HEK293 (cell line): ENCODE measurements at regions not wholly inside any gene's neighbourhood (a gene's known extent, or its start where the extent isn't known, plus 50 kb on each side); places are given as distances from the start of the nearest gene placed in this dataset.

Source experiments
- CTCF ChIA-PET: fragments of 350-600 bp; formaldehyde crosslinking; extraction: SDS; loops from one replicate; lab custom pipeline; 2021; ENCODE audit warnings: antibody characterized with exemption; lab: Yijun Ruan, JAX
- POLR2A ChIA-PET: fragments of 300-600 bp; formaldehyde crosslinking; extraction: SDS; loops from one replicate; lab custom pipeline; 2020; ENCODE audit warnings: antibody characterized with exemption, inconsistent platforms; lab: Yijun Ruan, JAX
- H3K27ac ChIP-seq: fragments of 200-500 bp; sonication (Bioruptor generic); 2 replicates; pipeline ENCODE4 v1.5.1; 2014; ENCODE audit warnings: low read depth, low read length, control low read depth, inconsistent platforms; ENCODE audit errors: extremely low read depth
- H3K36me3 ChIP-seq, 2 experiments: fragments of 200-500 bp in 1 of 2; sonication (Bioruptor generic) in 1 of 2; 1 replicate in 1 of 2; 2 replicates in 1 of 2; pipeline ENCODE4 v1.5.1; 2014 to 2017; ENCODE audit warnings: inconsistent platforms in 2 of 2, low read length in 2 of 2; ENCODE audit not compliant: control insufficient read depth in 2 of 2, insufficient read depth in 1 of 2
- H3K4me1 ChIP-seq: fragments of 200-500 bp; sonication (Bioruptor generic); 2 replicates; pipeline ENCODE4 v1.5.1; 2014; ENCODE audit warnings: mild to moderate bottlenecking, low read length, inconsistent platforms; ENCODE audit not compliant: control insufficient read depth, insufficient read depth
- H3K4me3 ChIP-seq: 2 replicates; pipeline ENCODE4 v1.5.1; 2011; ENCODE audit warnings: low read depth, mild to moderate bottlenecking, control low read depth, low read length, moderate library complexity
- H3K9me3 ChIP-seq: fragments of 200-500 bp; sonication (Bioruptor generic); 2 replicates; pipeline ENCODE4 v1.5.1; 2014; ENCODE audit warnings: low read depth, low read length, inconsistent platforms; ENCODE audit not compliant: control insufficient read depth, insufficient read depth
- HOXA7 ChIP-seq: sonication (generic); formaldehyde crosslinking; IDR thresholded peaks from 2 replicates; pipeline ENCODE4 v1.8.1; 2022; ENCODE audit warnings: missing genetic modification reagents, borderline replicate concordance
- IKZF3 ChIP-seq: fragments of 450-650 bp; IDR thresholded peaks from 2 replicates; pipeline ENCODE4 v1.5.0; 2018; ENCODE audit warnings: missing biosample characterization, mild to moderate bottlenecking, missing genetic modification characterization, moderate library complexity
- KLF16 ChIP-seq: fragments of 450-650 bp; formaldehyde crosslinking; IDR thresholded peaks from 2 replicates; pipeline ENCODE4 v1.5.1; 2017; ENCODE audit warnings: missing biosample characterization, missing genetic modification characterization
- PRDM4 ChIP-seq: fragments of 450-650 bp; formaldehyde crosslinking; IDR thresholded peaks from 2 replicates; pipeline ENCODE4 v1.5.1; 2017; ENCODE audit warnings: missing biosample characterization, missing genetic modification characterization
- SCRT2 ChIP-seq: fragments of 450-650 bp; formaldehyde crosslinking; IDR thresholded peaks from 2 replicates; pipeline ENCODE4 v1.5.1; 2016; ENCODE audit warnings: missing biosample characterization, missing genetic modification characterization
- ZBTB17 ChIP-seq: fragments of 450-650 bp; formaldehyde crosslinking; IDR thresholded peaks from 2 replicates; pipeline ENCODE4 v1.5.1; 2016; ENCODE audit warnings: missing biosample characterization, missing genetic modification characterization
- ZBTB26 ChIP-seq: fragments of 450-650 bp; formaldehyde crosslinking; optimal IDR thresholded peaks from 2 replicates; pipeline ENCODE3; 2016; ENCODE audit warnings: missing biosample characterization, mild to moderate bottlenecking, missing genetic modification characterization
- ZBTB8A ChIP-seq: fragments of 450-650 bp; formaldehyde crosslinking; IDR thresholded peaks from 2 replicates; pipeline ENCODE4 v1.5.1; 2016; ENCODE audit warnings: missing biosample characterization, missing genetic modification characterization
- ZNF114 ChIP-seq: fragments of 450-650 bp; formaldehyde crosslinking; IDR thresholded peaks from 2 replicates; pipeline ENCODE4 v1.5.0; 2017; ENCODE audit warnings: missing biosample characterization, missing genetic modification characterization
- ZNF140 ChIP-seq: fragments of 450-650 bp; formaldehyde crosslinking; IDR thresholded peaks from 2 replicates; pipeline ENCODE4 v1.5.1; 2016; ENCODE audit warnings: missing biosample characterization, missing genetic modification characterization
- ZNF202 ChIP-seq: fragments of 450-650 bp; formaldehyde crosslinking; IDR thresholded peaks from 2 replicates; pipeline ENCODE4 v1.5.1; 2016; ENCODE audit warnings: missing biosample characterization, missing genetic modification characterization, borderline replicate concordance
- ZNF311 ChIP-seq: fragments of 450-650 bp; formaldehyde crosslinking; IDR thresholded peaks from 2 replicates; pipeline ENCODE4 v1.5.1; 2017; ENCODE audit warnings: missing biosample characterization, missing genetic modification characterization, borderline replicate concordance
- ZNF341 ChIP-seq: fragments of 450-650 bp; formaldehyde crosslinking; IDR thresholded peaks from 2 replicates; pipeline ENCODE4; 2016; ENCODE audit warnings: low read depth, missing biosample characterization, missing genetic modification characterization
- ZNF433 ChIP-seq: fragments of 450-650 bp; formaldehyde crosslinking; IDR thresholded peaks from 2 replicates; pipeline ENCODE4 v1.5.1; 2016; ENCODE audit warnings: missing biosample characterization, missing genetic modification characterization, low read depth
- ZNF449 ChIP-seq: fragments of 450-650 bp; formaldehyde crosslinking; IDR thresholded peaks from 2 replicates; pipeline ENCODE4 v1.5.1; 2017; ENCODE audit warnings: missing biosample characterization, mild to moderate bottlenecking, missing genetic modification characterization, moderate library complexity
- ZNF518A ChIP-seq: fragments of 450-650 bp; formaldehyde crosslinking; conservative IDR thresholded peaks from 2 replicates; pipeline ENCODE4 v1.5.1; 2016; ENCODE audit warnings: low read depth, missing biosample characterization, missing genetic modification characterization
- ZNF596 ChIP-seq: fragments of 450-650 bp; IDR thresholded peaks from 2 replicates; pipeline ENCODE4 v1.5.0; 2018; ENCODE audit warnings: missing biosample characterization, mild to moderate bottlenecking, missing genetic modification characterization, moderate library complexity
- ZNF621 ChIP-seq: fragments of 450-650 bp; formaldehyde crosslinking; IDR thresholded peaks from 2 replicates; pipeline ENCODE4 v1.5.1; 2017; ENCODE audit warnings: missing biosample characterization, missing genetic modification characterization
- ZNF670 ChIP-seq: fragments of 450-650 bp; formaldehyde crosslinking; IDR thresholded peaks from 2 replicates; pipeline ENCODE4 v1.5.1; 2016; ENCODE audit warnings: missing biosample characterization, missing genetic modification characterization, low read depth
- ZNF776 ChIP-seq: fragments of 450-650 bp; formaldehyde crosslinking; IDR thresholded peaks from 2 replicates; pipeline ENCODE4 v1.5.0; 2017; ENCODE audit warnings: missing biosample characterization, missing genetic modification characterization, borderline replicate concordance
- ZNF792 ChIP-seq: fragments of 450-650 bp; formaldehyde crosslinking; IDR thresholded peaks from 2 replicates; pipeline ENCODE4 v1.5.1; 2016; ENCODE audit warnings: missing biosample characterization, missing genetic modification characterization
- ZNF843 ChIP-seq: fragments of 450-650 bp; formaldehyde crosslinking; IDR thresholded peaks from 2 replicates; pipeline ENCODE4 v1.5.1; 2016; ENCODE audit warnings: missing biosample characterization, missing genetic modification characterization
- ZSCAN4 ChIP-seq: fragments of 450-650 bp; formaldehyde crosslinking; IDR thresholded peaks from 2 replicates; pipeline ENCODE4 v1.5.1; 2017; ENCODE audit warnings: missing biosample characterization, missing genetic modification characterization

GRCh38 chr18:78689606-78690005 lies 290.0 kb upstream of the SALL3 start:
- no peak for TF ChIP-seq ZBTB8A (tag by site-specific recombination)
- no peak for TF ChIP-seq ZBTB17
- no peak for TF ChIP-seq ZNF433 (tag by site-specific recombination)
- no peak for TF ChIP-seq IKZF3 (tag by site-specific recombination)
- no peak for TF ChIP-seq ZSCAN4 (tag by site-specific recombination)
- no peak for TF ChIP-seq KLF16
- TF ChIP-seq ZNF776 (tag by site-specific recombination) = no peak
- no peak for TF ChIP-seq ZNF621
- TF ChIP-seq SCRT2 (tag by site-specific recombination) = no peak
- no peaks in the 10 kb centered on the region for H3K36me3 ChIP-seq
- H3K27ac ChIP-seq = no peak overlapping the region
- no peak overlapping the region for H3K4me3 ChIP-seq
- ChIA-PET POLR2A (no interaction called here), CTCF (no interaction called here)
- H3K4me1 ChIP-seq = no peaks in the 10 kb centered on the region
- H3K9me3 ChIP-seq = no peaks in the 10 kb centered on the region

- no peak for TF ChIP-seq ZNF596
- no peak for TF ChIP-seq ZNF792 (tag by site-specific recombination)
- TF ChIP-seq ZNF114 (tag by site-specific recombination) = no peak
- no peak for TF ChIP-seq ZNF140 (tag by site-specific recombination)
- TF ChIP-seq ZNF670 = no peak
- TF ChIP-seq ZNF311 = no peak
- no peak for TF ChIP-seq ZNF341 (tag by site-specific recombination)
- no peak for TF ChIP-seq ZNF449 (tag by site-specific recombination)
- no peak for TF ChIP-seq PRDM4 (tag by site-specific recombination)
- Histone ChIP-seq H3K36me3 (no peaks in the 10 kb centered on the region), H3K4me1 (no peaks in the 10 kb centered on the region), H3K4me3 (no peak overlapping the region), H3K9me3 (no peaks in the 10 kb centered on the region), H3K27ac (no peak overlapping the region)
- ChIA-PET POLR2A (no interaction called here), CTCF (interaction anchor here (0.5 kb wide), 1 partner anchor 10 kb away, joined by 3 read pairs; no protein-coding TSS in a partner anchor)
Measured at GRCh38 chr18:78692105-78692504, 287.5 kb upstream of the SALL3 start.

GRCh38 chr18:78693429-78693828 lies 286.2 kb upstream of the SALL3 start:
- Histone ChIP-seq H3K9me3 (no peaks in the 10 kb centered on the region), H3K4me3 (no peak overlapping the region), H3K36me3 (no peaks in the 10 kb centered on the region), H3K4me1 (no peaks in the 10 kb centered on the region), H3K27ac (no peak overlapping the region)
- ChIA-PET POLR2A (no interaction called here), CTCF (no interaction called here)
- TF ChIP-seq ZBTB26 (no peak), ZNF843 (tag by site-specific recombination) (no peak), ZNF202 (tag by site-specific recombination) (no peak), ZNF518A (tag by site-specific recombination) (no peak), HOXA7 (CRISPR knock-in tag) (no peak)
